ENCODE measurements at regions not wholly inside any gene's neighbourhood (a gene's known extent, or its start where the extent isn't known, plus 50 kb on each side); places are given as distances from the start of the nearest gene placed in this dataset.

DNA sequence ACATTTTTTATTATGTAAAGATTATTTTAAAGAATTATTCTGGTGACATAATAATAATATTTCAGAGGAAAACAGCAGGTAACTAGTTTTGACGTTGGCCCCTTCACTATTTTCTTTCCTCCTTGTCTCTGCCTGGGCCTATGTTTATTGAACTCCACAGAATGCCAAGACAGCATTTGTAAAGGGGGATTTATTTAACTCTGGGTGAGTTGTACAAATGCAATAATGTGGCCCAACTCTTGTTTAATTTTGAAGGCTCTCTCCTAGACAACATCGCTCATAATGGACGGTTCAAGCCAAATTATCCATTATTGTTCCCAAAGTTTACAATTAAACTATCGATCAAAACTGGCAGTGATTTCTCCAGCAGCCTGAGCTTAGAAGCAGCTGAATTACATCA, 374.3 kb upstream of the SLC35B3 start (continued):
- no peak for TF ChIP-seq ZFP90 (CRISPR knock-in tag; IDR thresholded peaks at IDR 0.05; ENCODE audit: borderline replicate concordance)
- TF ChIP-seq ZC3H13 (CRISPR knock-in tag; IDR thresholded peaks at IDR 0.05), result no peak

DNA sequence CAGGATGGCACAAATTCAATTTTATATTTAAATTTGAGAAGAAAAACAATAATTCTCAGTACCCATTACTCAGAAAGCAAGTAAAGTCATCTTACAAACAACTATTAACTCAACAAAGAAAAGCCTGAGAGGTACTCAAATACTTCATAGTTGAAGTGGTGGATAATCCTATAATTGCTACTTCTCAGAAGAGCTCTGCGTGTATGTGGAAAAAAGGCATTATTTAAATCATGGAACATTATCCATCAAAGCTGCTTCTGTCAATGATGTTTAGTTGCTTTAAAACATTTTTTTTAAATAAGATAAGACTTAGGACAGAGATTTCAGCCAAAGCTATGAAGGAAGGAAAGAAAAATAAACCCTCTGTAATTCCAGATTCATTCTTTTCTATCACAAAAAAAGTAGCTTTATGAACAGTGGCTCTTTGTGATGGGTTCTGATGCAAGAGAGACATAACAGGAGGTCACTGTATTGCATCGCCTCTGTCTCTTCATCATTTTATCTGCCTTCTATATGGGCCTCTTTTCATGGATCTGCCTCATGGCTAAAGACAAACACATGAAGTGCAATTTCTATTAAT, 367.9 kb upstream of the SLC35B3 start:
- H3K4me3 ChIP-seq (replicated peaks in 1 of 3; ENCODE audit: insufficient read depth in 1 of 3, low read depth in 2 of 3, low read length in 3 of 3), result no peak overlapping the region
- no peak for DNase-seq (ENCODE audit: low spot score)
- POLR2A ChIA-PET, result no interaction called here
- TF ChIP-seq XBP1 (CRISPR knock-in tag; IDR thresholded peaks at IDR 0.05), result no peak
- TF ChIP-seq, protein P1, sequence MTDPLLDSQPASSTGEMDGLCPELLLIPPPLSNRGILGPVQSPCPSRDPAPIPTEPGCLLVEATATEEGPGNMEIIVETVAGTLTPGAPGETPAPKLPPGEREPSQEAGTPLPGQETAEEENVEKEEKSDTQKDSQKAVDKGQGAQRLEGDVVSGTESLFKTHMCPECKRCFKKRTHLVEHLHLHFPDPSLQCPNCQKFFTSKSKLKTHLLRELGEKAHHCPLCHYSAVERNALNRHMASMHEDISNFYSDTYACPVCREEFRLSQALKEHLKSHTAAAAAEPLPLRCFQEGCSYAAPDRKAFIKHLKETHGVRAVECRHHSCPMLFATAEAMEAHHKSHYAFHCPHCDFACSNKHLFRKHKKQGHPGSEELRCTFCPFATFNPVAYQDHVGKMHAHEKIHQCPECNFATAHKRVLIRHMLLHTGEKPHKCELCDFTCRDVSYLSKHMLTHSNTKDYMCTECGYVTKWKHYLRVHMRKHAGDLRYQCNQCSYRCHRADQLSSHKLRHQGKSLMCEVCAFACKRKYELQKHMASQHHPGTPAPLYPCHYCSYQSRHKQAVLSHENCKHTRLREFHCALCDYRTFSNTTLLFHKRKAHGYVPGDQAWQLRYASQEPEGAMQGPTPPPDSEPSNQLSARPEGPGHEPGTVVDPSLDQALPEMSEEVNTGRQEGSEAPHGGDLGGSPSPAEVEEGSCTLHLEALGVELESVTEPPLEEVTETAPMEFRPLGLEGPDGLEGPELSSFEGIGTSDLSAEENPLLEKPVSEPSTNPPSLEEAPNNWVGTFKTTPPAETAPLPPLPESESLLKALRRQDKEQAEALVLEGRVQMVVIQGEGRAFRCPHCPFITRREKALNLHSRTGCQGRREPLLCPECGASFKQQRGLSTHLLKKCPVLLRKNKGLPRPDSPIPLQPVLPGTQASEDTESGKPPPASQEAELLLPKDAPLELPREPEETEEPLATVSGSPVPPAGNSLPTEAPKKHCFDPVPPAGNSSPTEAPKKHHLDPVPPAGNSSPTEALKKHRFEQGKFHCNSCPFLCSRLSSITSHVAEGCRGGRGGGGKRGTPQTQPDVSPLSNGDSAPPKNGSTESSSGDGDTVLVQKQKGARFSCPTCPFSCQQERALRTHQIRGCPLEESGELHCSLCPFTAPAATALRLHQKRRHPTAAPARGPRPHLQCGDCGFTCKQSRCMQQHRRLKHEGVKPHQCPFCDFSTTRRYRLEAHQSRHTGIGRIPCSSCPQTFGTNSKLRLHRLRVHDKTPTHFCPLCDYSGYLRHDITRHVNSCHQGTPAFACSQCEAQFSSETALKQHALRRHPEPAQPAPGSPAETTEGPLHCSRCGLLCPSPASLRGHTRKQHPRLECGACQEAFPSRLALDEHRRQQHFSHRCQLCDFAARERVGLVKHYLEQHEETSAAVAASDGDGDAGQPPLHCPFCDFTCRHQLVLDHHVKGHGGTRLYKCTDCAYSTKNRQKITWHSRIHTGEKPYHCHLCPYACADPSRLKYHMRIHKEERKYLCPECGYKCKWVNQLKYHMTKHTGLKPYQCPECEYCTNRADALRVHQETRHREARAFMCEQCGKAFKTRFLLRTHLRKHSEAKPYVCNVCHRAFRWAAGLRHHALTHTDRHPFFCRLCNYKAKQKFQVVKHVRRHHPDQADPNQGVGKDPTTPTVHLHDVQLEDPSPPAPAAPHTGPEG (CRISPR knock-in tag; IDR thresholded peaks at IDR 0.05), result no peak
- TF ChIP-seq GABPA (IDR thresholded peaks at IDR 0.05; ENCODE audit: low read depth, low read length), result no peak
- no peak for TF ChIP-seq GABPA (CRISPR knock-in tag; IDR thresholded peaks at IDR 0.05; ENCODE audit: low read depth)
- TF ChIP-seq ZNF589 (CRISPR knock-in tag; conservative IDR thresholded peaks at IDR 0.05), result no peak
- TF ChIP-seq ZSCAN29 (CRISPR knock-in tag; conservative IDR thresholded peaks at IDR 0.05), result no peak
- TF ChIP-seq ZNF720 (CRISPR knock-in tag; IDR thresholded peaks at IDR 0.05), result no peak
- TF ChIP-seq KAT8 (CRISPR knock-in tag; IDR thresholded peaks at IDR 0.05), result no peak
- no peak for TF ChIP-seq JARID2 (CRISPR knock-in tag; IDR thresholded peaks at IDR 0.05; ENCODE audit: insufficient replicate concordance)
- TF ChIP-seq, protein P2, sequence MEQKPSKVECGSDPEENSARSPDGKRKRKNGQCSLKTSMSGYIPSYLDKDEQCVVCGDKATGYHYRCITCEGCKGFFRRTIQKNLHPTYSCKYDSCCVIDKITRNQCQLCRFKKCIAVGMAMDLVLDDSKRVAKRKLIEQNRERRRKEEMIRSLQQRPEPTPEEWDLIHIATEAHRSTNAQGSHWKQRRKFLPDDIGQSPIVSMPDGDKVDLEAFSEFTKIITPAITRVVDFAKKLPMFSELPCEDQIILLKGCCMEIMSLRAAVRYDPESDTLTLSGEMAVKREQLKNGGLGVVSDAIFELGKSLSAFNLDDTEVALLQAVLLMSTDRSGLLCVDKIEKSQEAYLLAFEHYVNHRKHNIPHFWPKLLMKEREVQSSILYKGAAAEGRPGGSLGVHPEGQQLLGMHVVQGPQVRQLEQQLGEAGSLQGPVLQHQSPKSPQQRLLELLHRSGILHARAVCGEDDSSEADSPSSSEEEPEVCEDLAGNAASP (CRISPR knock-in tag; IDR thresholded peaks at IDR 0.05; ENCODE audit: borderline replicate concordance), result no peak
- no peak for TF ChIP-seq HDAC6 (IDR thresholded peaks at IDR 0.05; ENCODE audit: low read depth, low read length)
- TF ChIP-seq ZBTB1 (CRISPR knock-in tag; IDR thresholded peaks at IDR 0.05; ENCODE audit: borderline replicate concordance), result no peak
- no peak for TF ChIP-seq HOXA7 (CRISPR knock-in tag; IDR thresholded peaks at IDR 0.05)

More for the DNA sequence above, 367.9 kb upstream of the SLC35B3 start:
- Histone ChIP-seq H3K4me1 (ENCODE audit: insufficient read depth, low read length) (no peaks in the 10 kb centered on the region), H3K36me3 (replicated peaks in 1 of 2; ENCODE audit: control insufficient read depth in 1 of 2, insufficient read depth in 2 of 2, low read length in 2 of 2) (no peaks in the 10 kb centered on the region), H4K20me1 (ENCODE audit: insufficient read depth, low read length) (no peaks in the 10 kb centered on the region), H3K79me2 (ENCODE audit: insufficient read depth, low read length) (no peaks in the 10 kb centered on the region), H3K9me3 (ENCODE audit: low read length) (peaks cover 4% of the 10 kb centered on the region; the same call in 1 of the 2 replicates), H2AFZ (ENCODE audit: low read length) (no peak overlapping the region), H3K9ac (ENCODE audit: insufficient read depth, low read depth, low read length) (no peak overlapping the region), H3K27ac (ENCODE audit: extremely low read length, insufficient read depth, low read length) (no peak overlapping the region), H3K27me3 (ENCODE audit: control insufficient read depth in 1 of 2, insufficient read depth in 2 of 2, low read length in 2 of 2) (no peaks in the 10 kb centered on the region), H3K4me2 (ENCODE audit: low read depth, low read length) (no peak overlapping the region)
- in situ Hi-C loops (cut with HindIII; ENCODE audit: extremely low pct_ligation_motif_present, low pct_unique_long_range_greater_than_20kb), result no loop called here
- no TSS peak for BruUV-seq (replicated peaks)
- ATAC-seq, result no peak
- no peak for FAIRE-seq
- CTCF ChIA-PET (ENCODE audit: low intra/inter-chr PET ratio, low total read pairs), result no interaction called here
- WGBS (ENCODE audit: low lambda C conversion rate), result 47% methylated on average over 2 of the region's 2 CpGs
- intact Hi-C loops (cut with micrococcal nuclease; ENCODE audit: unreplicated experiment), result no loop called here

All from HepG2 (cell line).